ENCODE measurements at regions not wholly inside any gene's neighbourhood (a gene's known extent, or its start where the extent isn't known, plus 50 kb on each side); places are given as distances from the start of the nearest gene placed in this dataset.
"Not testable (repeated sequence)": the region's sequence is repeated elsewhere in the genome, so short reads cannot be mapped to it uniquely, and the experiment has no call there.

DNA sequence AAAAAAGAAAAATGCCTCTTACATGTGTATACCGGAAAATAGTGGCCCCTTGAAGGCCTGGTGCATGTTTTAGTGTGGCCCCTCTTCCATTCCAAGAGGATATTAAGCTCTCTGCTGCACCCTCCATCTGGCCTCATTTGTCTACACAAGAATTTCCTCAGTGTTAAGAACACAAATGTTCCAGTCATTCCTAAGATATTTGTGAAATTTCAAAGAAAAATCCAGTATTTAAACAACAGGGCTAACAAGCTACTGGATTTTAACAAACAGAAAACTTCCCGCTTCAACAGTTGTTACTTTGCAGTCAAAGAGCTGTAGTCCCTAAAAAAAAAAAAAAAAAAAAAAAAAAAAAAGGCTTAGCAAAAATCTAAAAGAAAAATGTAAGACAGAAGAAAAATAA is 137.5 kb downstream of the ARRDC4 start:
- not testable (repeated sequence) for H3K4me2 ChIP-seq (ENCODE audit: low read length); H3K27ac ChIP-seq (ENCODE audit: low read depth, low read length); H3K4me3 ChIP-seq (ENCODE audit: low read length); H3K9me2 ChIP-seq (replicated peaks; ENCODE audit: control insufficient read depth, low read length); H3K27me3 ChIP-seq (ENCODE audit: control insufficient read depth, low read length); H3K36me3 ChIP-seq (ENCODE audit: control insufficient read depth, low read length); H3K79me2 ChIP-seq (ENCODE audit: control insufficient read depth, low read length); H3K4me1 ChIP-seq (ENCODE audit: control insufficient read depth, low read length); H3K9me3 ChIP-seq (ENCODE audit: control insufficient read depth, insufficient read depth, low read length); H3F3A ChIP-seq (ENCODE audit: control insufficient read depth, insufficient read depth); H4K20me1 ChIP-seq (ENCODE audit: control insufficient read depth, insufficient read depth, low read depth, low read length)

- H3K4me3 ChIP-seq (ENCODE audit: low read length); H4K20me1 ChIP-seq (ENCODE audit: control insufficient read depth, insufficient read depth, low read depth, low read length); H3K9me3 ChIP-seq (ENCODE audit: control insufficient read depth, insufficient read depth, low read length); H3K4me1 ChIP-seq (ENCODE audit: control insufficient read depth, low read length); H3K27me3 ChIP-seq (ENCODE audit: control insufficient read depth, low read length); H3F3A ChIP-seq (ENCODE audit: control insufficient read depth, insufficient read depth); H3K27ac ChIP-seq (ENCODE audit: low read depth, low read length); H3K9me2 ChIP-seq (replicated peaks; ENCODE audit: control insufficient read depth, low read length); H3K4me2 ChIP-seq (ENCODE audit: low read length); H3K36me3 ChIP-seq (ENCODE audit: control insufficient read depth, low read length); H3K79me2 ChIP-seq (ENCODE audit: control insufficient read depth, low read length): not testable (repeated sequence)
Measured at GRCh38 chr15:98100606-98101005, 140.1 kb downstream of the ARRDC4 start.

GRCh38 chr15:98103570-98103969 is 143.1 kb downstream of the ARRDC4 start:
- H3K4me1 ChIP-seq (ENCODE audit: control insufficient read depth, low read length), result no peaks in the 10 kb centered on the region
- H3K9me3 ChIP-seq (ENCODE audit: control insufficient read depth, insufficient read depth, low read length), result no peaks in the 10 kb centered on the region; the same call in 1 of the 2 replicates
- no peaks in the 10 kb centered on the region for H3K79me2 ChIP-seq (ENCODE audit: control insufficient read depth, low read length)
- no peaks in the 10 kb centered on the region for H3K9me2 ChIP-seq (replicated peaks; ENCODE audit: control insufficient read depth, low read length)
- no peaks in the 10 kb centered on the region for H3F3A ChIP-seq (ENCODE audit: control insufficient read depth, insufficient read depth)
- H3K36me3 ChIP-seq (ENCODE audit: control insufficient read depth, low read length), result no peaks in the 10 kb centered on the region
- no peak overlapping the region for H3K4me2 ChIP-seq (ENCODE audit: low read length)
- H3K27ac ChIP-seq (ENCODE audit: low read depth, low read length), result no peak overlapping the region
- no peaks in the 10 kb centered on the region for H4K20me1 ChIP-seq (ENCODE audit: control insufficient read depth, insufficient read depth, low read depth, low read length)
- no peak overlapping the region for H3K4me3 ChIP-seq (ENCODE audit: low read length)
- H3K27me3 ChIP-seq (ENCODE audit: control insufficient read depth, low read length), result no peaks in the 10 kb centered on the region
- TF ChIP-seq, protein P1, sequence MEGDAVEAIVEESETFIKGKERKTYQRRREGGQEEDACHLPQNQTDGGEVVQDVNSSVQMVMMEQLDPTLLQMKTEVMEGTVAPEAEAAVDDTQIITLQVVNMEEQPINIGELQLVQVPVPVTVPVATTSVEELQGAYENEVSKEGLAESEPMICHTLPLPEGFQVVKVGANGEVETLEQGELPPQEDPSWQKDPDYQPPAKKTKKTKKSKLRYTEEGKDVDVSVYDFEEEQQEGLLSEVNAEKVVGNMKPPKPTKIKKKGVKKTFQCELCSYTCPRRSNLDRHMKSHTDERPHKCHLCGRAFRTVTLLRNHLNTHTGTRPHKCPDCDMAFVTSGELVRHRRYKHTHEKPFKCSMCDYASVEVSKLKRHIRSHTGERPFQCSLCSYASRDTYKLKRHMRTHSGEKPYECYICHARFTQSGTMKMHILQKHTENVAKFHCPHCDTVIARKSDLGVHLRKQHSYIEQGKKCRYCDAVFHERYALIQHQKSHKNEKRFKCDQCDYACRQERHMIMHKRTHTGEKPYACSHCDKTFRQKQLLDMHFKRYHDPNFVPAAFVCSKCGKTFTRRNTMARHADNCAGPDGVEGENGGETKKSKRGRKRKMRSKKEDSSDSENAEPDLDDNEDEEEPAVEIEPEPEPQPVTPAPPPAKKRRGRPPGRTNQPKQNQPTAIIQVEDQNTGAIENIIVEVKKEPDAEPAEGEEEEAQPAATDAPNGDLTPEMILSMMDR (IDR thresholded peaks at IDR 0.05; ENCODE audit: low read depth, low read length, poor library complexity, severe bottlenecking), result no peak
- no peak for TF ChIP-seq EZH2phosphoT487 (IDR thresholded peaks at IDR 0.05; ENCODE audit: borderline replicate concordance, low read length)

GRCh38 chr15:98104386-98105151 is 144.1 kb downstream of the ARRDC4 start:
- H3F3A ChIP-seq (ENCODE audit: control insufficient read depth, insufficient read depth); H3K36me3 ChIP-seq (ENCODE audit: control insufficient read depth, low read length); H3K4me2 ChIP-seq (ENCODE audit: low read length); H4K20me1 ChIP-seq (ENCODE audit: control insufficient read depth, insufficient read depth, low read depth, low read length); H3K27me3 ChIP-seq (ENCODE audit: control insufficient read depth, low read length); H3K4me3 ChIP-seq (ENCODE audit: low read length); H3K4me1 ChIP-seq (ENCODE audit: control insufficient read depth, low read length); H3K27ac ChIP-seq (ENCODE audit: low read depth, low read length); H3K9me3 ChIP-seq (ENCODE audit: control insufficient read depth, insufficient read depth, low read length); H3K9me2 ChIP-seq (replicated peaks; ENCODE audit: control insufficient read depth, low read length); H3K79me2 ChIP-seq (ENCODE audit: control insufficient read depth, low read length): not testable (repeated sequence)

GRCh38 chr15:98106615-98107194 is 146.2 kb downstream of the ARRDC4 start:
- not testable (repeated sequence) for H3K27me3 ChIP-seq (ENCODE audit: control insufficient read depth, low read length); H3K27ac ChIP-seq (ENCODE audit: low read depth, low read length); H3K9me2 ChIP-seq (replicated peaks; ENCODE audit: control insufficient read depth, low read length); H3K4me3 ChIP-seq (ENCODE audit: low read length); H3K4me2 ChIP-seq (ENCODE audit: low read length); H3K4me1 ChIP-seq (ENCODE audit: control insufficient read depth, low read length); H3K79me2 ChIP-seq (ENCODE audit: control insufficient read depth, low read length); H3K9me3 ChIP-seq (ENCODE audit: control insufficient read depth, insufficient read depth, low read length); H3F3A ChIP-seq (ENCODE audit: control insufficient read depth, insufficient read depth); H4K20me1 ChIP-seq (ENCODE audit: control insufficient read depth, insufficient read depth, low read depth, low read length); H3K36me3 ChIP-seq (ENCODE audit: control insufficient read depth, low read length)

All from DOHH2 (cell line).